ENCODE measurements at regions not wholly inside any gene's neighbourhood (a gene's known extent, or its start where the extent isn't known, plus 50 kb on each side); places are given as distances from the start of the nearest gene placed in this dataset.

DNA sequence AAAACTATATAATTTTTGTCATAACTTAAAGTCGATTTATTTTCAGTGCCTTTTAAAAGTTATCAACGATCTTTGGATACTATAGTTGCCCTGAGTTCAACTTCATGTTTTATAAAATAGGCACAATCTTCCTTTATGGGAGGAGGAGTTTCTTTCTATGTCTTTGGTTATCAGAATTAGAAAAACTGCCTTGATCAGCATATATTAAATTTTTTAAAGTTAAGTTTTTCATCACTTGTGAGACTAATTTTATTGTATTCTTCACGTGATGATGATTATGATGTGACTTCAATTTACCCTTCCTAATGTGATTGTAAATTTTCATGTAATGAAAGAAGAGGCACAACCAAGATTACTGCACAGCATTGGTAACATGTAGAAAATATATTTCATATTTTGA is 58.2 kb upstream of the TMPRSS15 start (continued):
- TF ChIP-seq, protein P1, sequence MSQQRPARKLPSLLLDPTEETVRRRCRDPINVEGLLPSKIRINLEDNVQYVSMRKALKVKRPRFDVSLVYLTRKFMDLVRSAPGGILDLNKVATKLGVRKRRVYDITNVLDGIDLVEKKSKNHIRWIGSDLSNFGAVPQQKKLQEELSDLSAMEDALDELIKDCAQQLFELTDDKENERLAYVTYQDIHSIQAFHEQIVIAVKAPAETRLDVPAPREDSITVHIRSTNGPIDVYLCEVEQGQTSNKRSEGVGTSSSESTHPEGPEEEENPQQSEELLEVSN (IDR thresholded peaks at IDR 0.05; ENCODE audit: borderline replicate concordance in 1 of 2, extremely low read depth in 1 of 2, insufficient read depth in 1 of 2, insufficient read length in 1 of 2, low read depth in 1 of 2, low read length in 1 of 2, poor library complexity in 1 of 2, severe bottlenecking in 1 of 2), result no peak

DNA sequence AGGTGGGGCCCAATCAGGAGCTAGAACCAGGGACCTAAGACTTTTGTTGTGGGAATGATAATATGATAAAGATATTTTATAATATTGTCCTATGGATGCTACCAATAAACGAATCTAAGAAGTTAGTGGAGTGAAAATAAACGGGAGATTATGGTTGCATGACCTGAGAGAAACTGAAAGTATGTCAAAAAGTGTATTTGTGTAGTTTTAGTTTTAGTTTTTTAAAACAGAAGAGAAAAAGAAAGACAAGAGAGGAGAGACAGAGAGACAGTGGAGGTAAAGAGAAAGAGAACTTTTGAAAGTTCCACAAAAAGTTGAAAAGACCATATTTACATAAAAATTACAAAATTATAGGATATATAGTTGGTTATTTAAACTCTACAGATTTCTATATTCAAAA is 64.1 kb upstream of the TMPRSS15 start:
- no peaks in the 10 kb centered on the region for H3K4me1 ChIP-seq (replicated peaks in 1 of 2; ENCODE audit: control insufficient read depth in 2 of 2, insufficient read depth in 2 of 2, low read length in 2 of 2)
- DNase-seq (ENCODE audit: extremely low read depth in 1 of 4, low spot score in 3 of 4), result no peak

More for the DNA sequence above, 64.1 kb upstream of the TMPRSS15 start:
- no TSS peak for BruUV-seq (replicated peaks)
- no peaks in the 10 kb centered on the region for H3K9me3 ChIP-seq (replicated peaks; ENCODE audit: control insufficient read depth, insufficient read depth, low read depth, low read length)
- ATAC-seq, result no peak
- H3K9ac ChIP-seq (ENCODE audit: insufficient read depth in 1 of 2, low read depth in 2 of 2, low read length in 2 of 2), result no peak overlapping the region
- TF ChIP-seq ZNF3 (CRISPR knock-in tag; IDR thresholded peaks at IDR 0.05), result no peak
- TF ChIP-seq RCOR1 (IDR thresholded peaks at IDR 0.05; ENCODE audit: borderline replicate concordance in 1 of 2, low read depth in 2 of 2, low read length in 2 of 2), result no peak
- TF ChIP-seq KDM4B (IDR thresholded peaks at IDR 0.05; ENCODE audit: borderline replicate concordance in 2 of 2, low read depth in 1 of 2), result no peak
- TF ChIP-seq, protein P2, sequence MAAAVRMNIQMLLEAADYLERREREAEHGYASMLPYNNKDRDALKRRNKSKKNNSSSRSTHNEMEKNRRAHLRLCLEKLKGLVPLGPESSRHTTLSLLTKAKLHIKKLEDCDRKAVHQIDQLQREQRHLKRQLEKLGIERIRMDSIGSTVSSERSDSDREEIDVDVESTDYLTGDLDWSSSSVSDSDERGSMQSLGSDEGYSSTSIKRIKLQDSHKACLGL (CRISPR knock-in tag; IDR thresholded peaks at IDR 0.05; ENCODE audit: borderline replicate concordance, poor library complexity, severe bottlenecking), result no peak
- TF ChIP-seq, protein P3, sequence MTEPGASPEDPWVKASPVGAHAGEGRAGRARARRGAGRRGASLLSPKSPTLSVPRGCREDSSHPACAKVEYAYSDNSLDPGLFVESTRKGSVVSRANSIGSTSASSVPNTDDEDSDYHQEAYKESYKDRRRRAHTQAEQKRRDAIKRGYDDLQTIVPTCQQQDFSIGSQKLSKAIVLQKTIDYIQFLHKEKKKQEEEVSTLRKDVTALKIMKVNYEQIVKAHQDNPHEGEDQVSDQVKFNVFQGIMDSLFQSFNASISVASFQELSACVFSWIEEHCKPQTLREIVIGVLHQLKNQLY (CRISPR knock-in tag; conservative IDR thresholded peaks at IDR 0.05), result no peak
- TF ChIP-seq, protein P4, sequence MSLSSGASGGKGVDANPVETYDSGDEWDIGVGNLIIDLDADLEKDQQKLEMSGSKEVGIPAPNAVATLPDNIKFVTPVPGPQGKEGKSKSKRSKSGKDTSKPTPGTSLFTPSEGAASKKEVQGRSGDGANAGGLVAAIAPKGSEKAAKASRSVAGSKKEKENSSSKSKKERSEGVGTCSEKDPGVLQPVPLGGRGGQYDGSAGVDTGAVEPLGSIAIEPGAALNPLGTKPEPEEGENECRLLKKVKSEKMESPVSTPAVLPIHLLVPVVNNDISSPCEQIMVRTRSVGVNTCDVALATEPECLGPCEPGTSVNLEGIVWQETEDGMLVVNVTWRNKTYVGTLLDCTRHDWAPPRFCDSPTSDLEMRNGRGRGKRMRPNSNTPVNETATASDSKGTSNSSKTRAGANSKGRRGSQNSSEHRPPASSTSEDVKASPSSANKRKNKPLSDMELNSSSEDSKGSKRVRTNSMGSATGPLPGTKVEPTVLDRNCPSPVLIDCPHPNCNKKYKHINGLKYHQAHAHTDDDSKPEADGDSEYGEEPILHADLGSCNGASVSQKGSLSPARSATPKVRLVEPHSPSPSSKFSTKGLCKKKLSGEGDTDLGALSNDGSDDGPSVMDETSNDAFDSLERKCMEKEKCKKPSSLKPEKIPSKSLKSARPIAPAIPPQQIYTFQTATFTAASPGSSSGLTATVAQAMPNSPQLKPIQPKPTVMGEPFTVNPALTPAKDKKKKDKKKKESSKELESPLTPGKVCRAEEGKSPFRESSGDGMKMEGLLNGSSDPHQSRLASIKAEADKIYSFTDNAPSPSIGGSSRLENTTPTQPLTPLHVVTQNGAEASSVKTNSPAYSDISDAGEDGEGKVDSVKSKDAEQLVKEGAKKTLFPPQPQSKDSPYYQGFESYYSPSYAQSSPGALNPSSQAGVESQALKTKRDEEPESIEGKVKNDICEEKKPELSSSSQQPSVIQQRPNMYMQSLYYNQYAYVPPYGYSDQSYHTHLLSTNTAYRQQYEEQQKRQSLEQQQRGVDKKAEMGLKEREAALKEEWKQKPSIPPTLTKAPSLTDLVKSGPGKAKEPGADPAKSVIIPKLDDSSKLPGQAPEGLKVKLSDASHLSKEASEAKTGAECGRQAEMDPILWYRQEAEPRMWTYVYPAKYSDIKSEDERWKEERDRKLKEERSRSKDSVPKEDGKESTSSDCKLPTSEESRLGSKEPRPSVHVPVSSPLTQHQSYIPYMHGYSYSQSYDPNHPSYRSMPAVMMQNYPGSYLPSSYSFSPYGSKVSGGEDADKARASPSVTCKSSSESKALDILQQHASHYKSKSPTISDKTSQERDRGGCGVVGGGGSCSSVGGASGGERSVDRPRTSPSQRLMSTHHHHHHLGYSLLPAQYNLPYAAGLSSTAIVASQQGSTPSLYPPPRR (CRISPR knock-in tag; IDR thresholded peaks at IDR 0.05; ENCODE audit: borderline replicate concordance), result no peak
- no peak for TF ChIP-seq PTRF (tag; IDR thresholded peaks at IDR 0.05)
- TF ChIP-seq BRD9 (IDR thresholded peaks at IDR 0.05; ENCODE audit: low read depth, partially characterized antibody), result no peak
- no peak for TF ChIP-seq CC2D1A (IDR thresholded peaks at IDR 0.05)
- no peaks in the 10 kb centered on the region for H3K36me3 ChIP-seq (ENCODE audit: control insufficient read depth, insufficient read depth, low read length)
- no peaks in the 10 kb centered on the region for H3K79me2 ChIP-seq (ENCODE audit: control insufficient read depth, insufficient read depth, low read length)
- H3K27me3 ChIP-seq (ENCODE audit: control insufficient read depth in 2 of 2, insufficient read depth in 2 of 2, low read length in 2 of 2), result no peaks in the 10 kb centered on the region
- FAIRE-seq, result no peak
- POLR2A ChIA-PET, result no interaction called here
- in situ Hi-C loops (cut with MboI) (no loop called here), intact Hi-C loops (cut with micrococcal nuclease) (no loop called here)
- CTCF ChIA-PET (ENCODE audit: low intra/inter-chr PET ratio), result no interaction called here
- H3K4me2 ChIP-seq (ENCODE audit: insufficient read depth, low read length), result no peak overlapping the region
- 3% methylated on average over 2 of the region's 2 CpGs for WGBS (ENCODE audit: insufficient coverage, low coverage, missing lambda C conversion rate)
- H3K27ac ChIP-seq (ENCODE audit: extremely low read depth, low read depth, low read length), result no peak overlapping the region
- H4K20me1 ChIP-seq (replicated peaks; ENCODE audit: control insufficient read depth, insufficient read depth, low read length), result no peaks in the 10 kb centered on the region
- no peak overlapping the region for H3K4me3 ChIP-seq
- no peak overlapping the region for H2AFZ ChIP-seq (ENCODE audit: low read depth, low read length)
- no peaks in the 10 kb centered on the region for H3K9me1 ChIP-seq (ENCODE audit: control insufficient read depth, insufficient read depth, low read length)

Data from K562 (cell line).